AG09309 (cell line): ENCODE measurements at regions not wholly inside any gene's neighbourhood (a gene's known extent, or its start where the extent isn't known, plus 50 kb on each side); places are given as distances from the start of the nearest gene placed in this dataset.

ENCODE experiments used
- DNase-seq: peaks from one replicate; pipeline ENCODE4 v3.0.0-alpha.2; 2010; ENCODE audit warnings: low read depth
- H3K4me3 ChIP-seq: 2 replicates; pipeline ENCODE4 v1.5.1; 2011; ENCODE audit warnings: mild to moderate bottlenecking, low read depth, low read length, moderate library complexity; ENCODE audit not compliant: control insufficient read depth
- CTCF ChIP-seq: IDR thresholded peaks from 2 replicates; pipeline ENCODE4 v1.5.1; 2011; ENCODE audit warnings: mild to moderate bottlenecking, low read depth, low read length, inconsistent platforms; ENCODE audit not compliant: insufficient read depth, control insufficient read depth; ENCODE audit errors: missing control alignments

GRCh38 chr6:101231606-101232235 lies 161.8 kb upstream of the GRIK2 start:
- DNase-seq = no peak
- no peak overlapping the region for H3K4me3 ChIP-seq
- no peak for TF ChIP-seq CTCF

DNA sequence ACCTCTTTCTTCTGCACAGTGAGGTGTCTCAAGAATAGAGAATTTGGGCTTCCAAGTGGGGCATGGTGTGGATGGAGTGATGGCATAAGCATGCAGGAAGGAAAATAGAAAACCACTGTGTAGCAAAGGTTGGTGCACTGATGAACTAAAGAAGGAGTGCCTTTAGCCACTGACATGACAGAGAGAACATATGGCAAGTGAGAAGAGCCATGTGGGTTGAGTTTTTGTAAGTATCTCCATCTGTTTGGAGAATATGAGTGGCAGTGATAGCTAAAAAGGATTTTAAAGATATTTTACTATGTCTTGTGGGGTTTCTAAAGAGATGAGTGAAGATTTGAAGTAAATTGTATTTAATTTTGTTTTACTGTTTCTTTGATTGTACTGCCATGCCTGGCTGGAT lies 160.5 kb upstream of the GRIK2 start:
- H3K4me3 ChIP-seq = no peak overlapping the region
- no peak for TF ChIP-seq CTCF
- DNase-seq = no peak

GRCh38 chr6:101236709-101237108 lies 156.8 kb upstream of the GRIK2 start:
- no peak for DNase-seq
- no peak overlapping the region for H3K4me3 ChIP-seq
- TF ChIP-seq CTCF = no peak

- H3K4me3 ChIP-seq = no peak overlapping the region
- no peak for DNase-seq
- TF ChIP-seq CTCF = no peak
Observed at GRCh38 chr6:101241442-101241841, 152.1 kb upstream of the GRIK2 start.

- H3K4me3 ChIP-seq = no peak overlapping the region
- TF ChIP-seq CTCF = no peak
Observed at GRCh38 chr6:101249470-101249869, 144.0 kb upstream of the GRIK2 start.

GRCh38 chr6:101257163-101257562 lies 136.3 kb upstream of the GRIK2 start:
- no peak for DNase-seq

More at GRCh38 chr6:101249470-101249869, 144.0 kb upstream of the GRIK2 start:
- no peak for DNase-seq

More at GRCh38 chr6:101257163-101257562, 136.3 kb upstream of the GRIK2 start:
- no peak for TF ChIP-seq CTCF
- H3K4me3 ChIP-seq = no peak overlapping the region
